ENCODE measurements at regions not wholly inside any gene's neighbourhood (a gene's known extent, or its start where the extent isn't known, plus 50 kb on each side); places are given as distances from the start of the nearest gene placed in this dataset.

- no peaks in the 10 kb centered on the region for H3K27me3 ChIP-seq
- H3K4me1 ChIP-seq: no peaks in the 10 kb centered on the region
- H3K36me3 ChIP-seq: no peaks in the 10 kb centered on the region
- DNase-seq (no peak), ATAC-seq (no peak)
- H3K4me3 ChIP-seq: no peak overlapping the region
- no peak for TF ChIP-seq CTCF (IDR thresholded peaks at IDR 0.05)
- H3K27ac ChIP-seq: no peak overlapping the region
- 94 to 95% methylated on average over 14 of the region's 14 CpGs for WGBS, 2 donors
- H3K9me3 ChIP-seq: no peaks in the 10 kb centered on the region
- intact Hi-C loops (cut with DNase I): no loop called here
Measured at GRCh38 chr10:4457597-4457996, 368.4 kb upstream of the AKR1E2 start.

- intact Hi-C loops (cut with DNase I): no loop called here
- ATAC-seq: no peak
- no peaks in the 10 kb centered on the region for H3K4me1 ChIP-seq
- H3K36me3 ChIP-seq: no peaks in the 10 kb centered on the region
- TF ChIP-seq CTCF (IDR thresholded peaks at IDR 0.05): no peak
- H3K9me3 ChIP-seq: no peaks in the 10 kb centered on the region
- no peaks in the 10 kb centered on the region for H3K27me3 ChIP-seq
- no peak for DNase-seq
- no peak overlapping the region for H3K27ac ChIP-seq
- WGBS, 2 donors: 26 to 45% methylated on average over 1 of the region's 1 CpG
- no peak overlapping the region for H3K4me3 ChIP-seq
Measured at GRCh38 chr10:4456776-4457175, 369.2 kb upstream of the AKR1E2 start.

- no peaks in the 10 kb centered on the region for H3K9me3 ChIP-seq
- DNase-seq: no peak
- H3K4me3 ChIP-seq: no peak overlapping the region
- intact Hi-C loops (cut with DNase I): no loop called here
- no peaks in the 10 kb centered on the region for H3K27me3 ChIP-seq
- no peak for ATAC-seq
- no peak overlapping the region for H3K27ac ChIP-seq
- WGBS, 2 donors: 82 to 93% methylated on average over 3 of the region's 3 CpGs
- TF ChIP-seq CTCF (IDR thresholded peaks at IDR 0.05): no peak
- H3K4me1 ChIP-seq: peaks cover 0 to 4% (median 0%) of the 10 kb centered on the region in 9 donors
- no peaks in the 10 kb centered on the region for H3K36me3 ChIP-seq
Measured at GRCh38 chr10:4456279-4456678, 369.7 kb upstream of the AKR1E2 start.

DNA sequence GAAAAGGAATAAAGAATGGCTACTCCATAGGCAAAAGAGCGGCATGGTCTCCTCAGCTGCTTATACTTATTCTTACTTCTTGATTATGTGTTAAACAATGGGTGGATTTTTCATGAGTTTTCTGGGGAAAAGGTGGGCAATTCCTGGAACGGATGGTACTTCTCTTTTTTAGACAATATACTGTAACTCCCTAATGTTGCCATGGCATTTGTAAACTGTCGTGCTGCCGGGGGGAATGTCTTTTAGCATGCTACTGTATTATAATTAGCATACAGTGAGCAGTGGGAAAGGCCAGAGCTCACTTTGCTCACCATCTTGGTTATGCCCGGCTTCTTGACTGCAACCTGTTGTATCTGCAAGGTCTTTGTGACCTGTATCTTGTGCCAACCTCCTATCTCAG, 372.1 kb upstream of the AKR1E2 start:
- no peak for ATAC-seq
- H3K4me1 ChIP-seq: peaks cover 0 to 12% (median 0%) of the 10 kb centered on the region in 9 donors
- WGBS, 2 donors: 78 to 94% methylated on average over 5 of the region's 5 CpGs
- no peaks in the 10 kb centered on the region for H3K36me3 ChIP-seq
- intact Hi-C loops (cut with DNase I): no loop called here
- H3K27me3 ChIP-seq: no peaks in the 10 kb centered on the region
- no peak overlapping the region for H3K4me3 ChIP-seq
- no peak for DNase-seq
- no peaks in the 10 kb centered on the region for H3K9me3 ChIP-seq
- no peak overlapping the region for H3K27ac ChIP-seq
- no peak for TF ChIP-seq CTCF (IDR thresholded peaks at IDR 0.05)

DNA sequence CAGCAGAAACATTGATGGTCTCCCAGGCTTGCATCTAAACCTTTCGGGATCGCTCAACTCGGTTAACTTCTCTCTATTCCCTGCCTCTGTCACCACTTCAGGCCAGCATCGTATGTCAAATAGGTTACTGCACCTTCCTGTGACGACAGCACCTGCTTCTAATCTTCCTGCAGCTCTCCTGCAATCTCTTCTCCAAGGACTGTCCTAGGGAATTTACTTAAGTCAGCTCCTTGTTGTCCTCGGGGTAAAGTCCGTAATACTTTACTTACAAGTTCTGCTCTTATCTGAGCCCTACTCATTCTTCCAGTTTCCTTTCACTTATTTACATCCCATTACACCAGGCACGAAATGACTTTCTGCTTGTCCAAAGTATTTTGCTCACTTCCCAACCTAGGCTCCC, 372.7 kb upstream of the AKR1E2 start:
- TF ChIP-seq CTCF (IDR thresholded peaks at IDR 0.05): no peak
- no peaks in the 10 kb centered on the region for H3K9me3 ChIP-seq
- no peaks in the 10 kb centered on the region for H3K27me3 ChIP-seq
- ATAC-seq (no peak), DNase-seq (no peak)
- no peak overlapping the region for H3K27ac ChIP-seq
- H3K4me1 ChIP-seq: peaks cover 0 to 12% (median 0%) of the 10 kb centered on the region in 9 donors
- intact Hi-C loops (cut with DNase I): no loop called here
- H3K4me3 ChIP-seq: no peak overlapping the region
- no peaks in the 10 kb centered on the region for H3K36me3 ChIP-seq
- WGBS, 2 donors: 81% methylated on average over 8 of the region's 8 CpGs
